ENCODE measurements at regions not wholly inside any gene's neighbourhood (a gene's known extent, or its start where the extent isn't known, plus 50 kb on each side); places are given as distances from the start of the nearest gene placed in this dataset.

- Mint-ChIP-seq H3K36me3 (no peaks in the 10 kb centered on the region), H3K4me1 (peaks cover 6% of the 10 kb centered on the region), H3K4me3 (no peak overlapping the region), H3K9me3 (peaks cover 5% of the 10 kb centered on the region), H3K27me3 (ENCODE audit: low read depth) (peaks cover 2% of the 10 kb centered on the region), H3K27ac (no peak overlapping the region)
- DNase-seq (ENCODE audit: low spot score in 2 of 2, unreplicated experiment in 2 of 2): no peak
- TF ChIP-seq CTCF (IDR thresholded peaks at IDR 0.05; ENCODE audit: unreplicated experiment): no peak
These were observed 256.4 kb downstream of the SNAPC1 start for GRCh38 chr14:62018606-62019005.

- H3K27me3 Mint-ChIP-seq (ENCODE audit: low read depth): peaks cover 4% of the 10 kb centered on the region
- H3K36me3 Mint-ChIP-seq: no peaks in the 10 kb centered on the region
These were observed 265.7 kb downstream of the SNAPC1 start for GRCh38 chr14:62027958-62028357.

GRCh38 chr14:62029569-62029924, 267.3 kb downstream of the SNAPC1 start:
- Mint-ChIP-seq H3K9me3 (peaks cover 17% of the 10 kb centered on the region), H3K4me3 (no peak overlapping the region), H3K36me3 (no peaks in the 10 kb centered on the region), H3K27me3 (ENCODE audit: low read depth) (peaks cover 4% of the 10 kb centered on the region), H3K4me1 (no peaks in the 10 kb centered on the region), H3K27ac (no peak overlapping the region)
- no peak for DNase-seq (ENCODE audit: low spot score in 2 of 2, unreplicated experiment in 2 of 2)
- no peak for TF ChIP-seq CTCF (IDR thresholded peaks at IDR 0.05; ENCODE audit: unreplicated experiment)

More at GRCh38 chr14:62027958-62028357, 265.7 kb downstream of the SNAPC1 start:
- no peak for TF ChIP-seq CTCF (IDR thresholded peaks at IDR 0.05; ENCODE audit: unreplicated experiment)
- no peak for DNase-seq (ENCODE audit: low spot score in 2 of 2, unreplicated experiment in 2 of 2)
- peaks cover 11% of the 10 kb centered on the region for H3K9me3 Mint-ChIP-seq
- no peaks in the 10 kb centered on the region for H3K4me1 Mint-ChIP-seq
- H3K4me3 Mint-ChIP-seq: no peak overlapping the region
- H3K27ac Mint-ChIP-seq: no peak overlapping the region

- TF ChIP-seq CTCF (IDR thresholded peaks at IDR 0.05; ENCODE audit: unreplicated experiment): no peak
- H3K4me1 Mint-ChIP-seq: no peaks in the 10 kb centered on the region
These were observed 268.2 kb downstream of the SNAPC1 start for GRCh38 chr14:62030387-62030786.

GRCh38 chr14:62031504-62031903, 269.3 kb downstream of the SNAPC1 start:
- DNase-seq (ENCODE audit: low spot score in 2 of 2, unreplicated experiment in 2 of 2): no peak
- Mint-ChIP-seq H3K9me3 (peaks cover 7% of the 10 kb centered on the region), H3K4me3 (no peak overlapping the region), H3K27ac (no peak overlapping the region), H3K36me3 (no peaks in the 10 kb centered on the region), H3K27me3 (ENCODE audit: low read depth) (peaks cover 9% of the 10 kb centered on the region), H3K4me1 (no peaks in the 10 kb centered on the region)
- no peak for TF ChIP-seq CTCF (IDR thresholded peaks at IDR 0.05; ENCODE audit: unreplicated experiment)

More at GRCh38 chr14:62030387-62030786, 268.2 kb downstream of the SNAPC1 start:
- Mint-ChIP-seq H3K36me3 (no peaks in the 10 kb centered on the region), H3K4me3 (no peak overlapping the region), H3K9me3 (peaks cover 8% of the 10 kb centered on the region), H3K27me3 (ENCODE audit: low read depth) (peaks cover 6% of the 10 kb centered on the region), H3K27ac (no peak overlapping the region)
- no peak for DNase-seq (ENCODE audit: low spot score in 2 of 2, unreplicated experiment in 2 of 2)

GRCh38 chr14:62053188-62053587, 291.0 kb downstream of the SNAPC1 start:
- peaks cover 18% of the 10 kb centered on the region for H3K9me3 Mint-ChIP-seq
- H3K27me3 Mint-ChIP-seq (ENCODE audit: low read depth): no peaks in the 10 kb centered on the region
- no peak overlapping the region for H3K4me3 Mint-ChIP-seq
- H3K4me1 Mint-ChIP-seq: no peaks in the 10 kb centered on the region
- TF ChIP-seq CTCF (IDR thresholded peaks at IDR 0.05; ENCODE audit: unreplicated experiment): no peak
- no peak overlapping the region for H3K27ac Mint-ChIP-seq
- DNase-seq (ENCODE audit: low spot score in 2 of 2, unreplicated experiment in 2 of 2): no peak
- H3K36me3 Mint-ChIP-seq: peaks cover 3% of the 10 kb centered on the region
